ENCODE measurements at regions not wholly inside any gene's neighbourhood (a gene's known extent, or its start where the extent isn't known, plus 50 kb on each side); places are given as distances from the start of the nearest gene placed in this dataset.

DNA sequence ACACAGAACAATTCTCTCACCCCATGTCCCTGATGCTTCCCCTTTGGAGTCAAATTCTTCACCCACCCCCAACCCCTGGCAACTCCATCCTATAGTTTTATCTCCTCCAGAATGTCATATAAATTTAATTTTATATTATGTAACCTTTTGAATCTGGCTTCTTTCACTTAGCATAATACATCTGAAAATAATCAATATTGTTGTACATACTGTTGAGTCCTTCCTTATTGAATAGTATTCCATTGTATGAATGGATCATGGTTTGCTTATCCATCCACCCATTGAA, 98.9 kb upstream of the TSC22D2 start:
- TF ChIP-seq POLR2A (IDR thresholded peaks at IDR 0.05), result no peak
- TF ChIP-seq, protein P1, sequence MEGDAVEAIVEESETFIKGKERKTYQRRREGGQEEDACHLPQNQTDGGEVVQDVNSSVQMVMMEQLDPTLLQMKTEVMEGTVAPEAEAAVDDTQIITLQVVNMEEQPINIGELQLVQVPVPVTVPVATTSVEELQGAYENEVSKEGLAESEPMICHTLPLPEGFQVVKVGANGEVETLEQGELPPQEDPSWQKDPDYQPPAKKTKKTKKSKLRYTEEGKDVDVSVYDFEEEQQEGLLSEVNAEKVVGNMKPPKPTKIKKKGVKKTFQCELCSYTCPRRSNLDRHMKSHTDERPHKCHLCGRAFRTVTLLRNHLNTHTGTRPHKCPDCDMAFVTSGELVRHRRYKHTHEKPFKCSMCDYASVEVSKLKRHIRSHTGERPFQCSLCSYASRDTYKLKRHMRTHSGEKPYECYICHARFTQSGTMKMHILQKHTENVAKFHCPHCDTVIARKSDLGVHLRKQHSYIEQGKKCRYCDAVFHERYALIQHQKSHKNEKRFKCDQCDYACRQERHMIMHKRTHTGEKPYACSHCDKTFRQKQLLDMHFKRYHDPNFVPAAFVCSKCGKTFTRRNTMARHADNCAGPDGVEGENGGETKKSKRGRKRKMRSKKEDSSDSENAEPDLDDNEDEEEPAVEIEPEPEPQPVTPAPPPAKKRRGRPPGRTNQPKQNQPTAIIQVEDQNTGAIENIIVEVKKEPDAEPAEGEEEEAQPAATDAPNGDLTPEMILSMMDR (IDR thresholded peaks at IDR 0.05), result no peak
